ENCODE measurements at regions not wholly inside any gene's neighbourhood (a gene's known extent, or its start where the extent isn't known, plus 50 kb on each side); places are given as distances from the start of the nearest gene placed in this dataset.

DNA sequence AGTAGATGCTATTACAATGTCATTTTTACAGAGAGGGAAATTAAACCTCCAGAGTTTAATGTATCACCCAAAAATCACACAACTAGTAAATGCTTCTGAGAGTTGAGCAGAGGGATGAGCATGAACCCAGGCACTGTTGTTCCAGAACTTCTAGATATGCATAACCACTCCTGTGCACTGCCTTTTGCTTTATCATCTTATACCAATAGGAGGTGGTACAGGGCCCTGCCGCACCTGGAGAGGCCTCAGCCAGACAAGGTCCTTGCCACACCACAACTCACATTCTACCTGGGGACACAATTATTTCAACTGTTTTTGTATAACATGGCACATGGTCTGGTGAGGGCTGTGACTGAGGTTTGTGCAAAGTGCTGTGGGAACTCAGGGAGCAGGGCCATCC is 78.5 kb upstream of the NTRK3 start:
- TF ChIP-seq POLR2AphosphoS5 (IDR thresholded peaks at IDR 0.05; ENCODE audit: low read depth, low read length) (no peak), POLR2A (IDR thresholded peaks at IDR 0.05; ENCODE audit: low read depth, low read length) (no peak), TAF1 (IDR thresholded peaks at IDR 0.05; ENCODE audit: borderline replicate concordance, low read depth, low read length) (no peak)
